ENCODE measurements at regions not wholly inside any gene's neighbourhood (a gene's known extent, or its start where the extent isn't known, plus 50 kb on each side); places are given as distances from the start of the nearest gene placed in this dataset.

DNA sequence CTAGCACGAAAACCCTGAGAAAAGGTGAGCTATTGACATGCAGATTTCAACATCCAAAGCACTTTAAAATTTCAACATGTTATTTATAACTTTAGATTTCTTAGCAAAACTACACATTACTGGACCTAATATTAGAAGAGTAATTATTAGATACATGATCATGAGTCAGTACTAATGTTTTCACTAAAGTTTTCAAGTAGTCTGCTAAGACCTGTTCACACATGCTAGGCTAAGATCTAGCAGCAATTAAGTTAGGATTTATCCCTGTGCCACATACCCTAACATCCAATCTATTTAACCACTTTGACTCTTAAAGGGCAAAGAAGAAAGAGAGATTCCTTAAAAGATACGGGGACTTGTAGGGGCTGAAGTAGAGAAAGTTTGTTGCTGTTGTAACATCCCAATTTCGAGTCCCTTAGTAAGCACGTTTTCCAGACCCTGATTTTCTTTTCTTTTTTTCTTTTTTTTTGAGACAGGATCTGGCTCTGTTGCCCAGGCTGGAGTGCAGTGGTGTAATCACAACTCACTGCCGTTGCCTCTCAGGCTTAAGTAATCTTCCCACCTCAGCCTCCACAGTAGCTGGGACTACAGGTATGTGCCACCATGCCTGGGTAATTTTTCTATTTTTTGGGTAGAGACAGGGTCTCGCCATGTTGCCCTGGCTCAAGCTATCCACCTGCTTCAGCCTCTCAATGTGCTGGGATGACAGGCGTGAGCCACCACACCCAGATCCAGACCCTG lies 102.5 kb upstream of the ATF7IP start:
- ATAC-seq (no peak), DNase-seq (ENCODE audit: low spot score) (no peak)
- intact Hi-C loops (cut with DNase I) = no loop called here

DNA sequence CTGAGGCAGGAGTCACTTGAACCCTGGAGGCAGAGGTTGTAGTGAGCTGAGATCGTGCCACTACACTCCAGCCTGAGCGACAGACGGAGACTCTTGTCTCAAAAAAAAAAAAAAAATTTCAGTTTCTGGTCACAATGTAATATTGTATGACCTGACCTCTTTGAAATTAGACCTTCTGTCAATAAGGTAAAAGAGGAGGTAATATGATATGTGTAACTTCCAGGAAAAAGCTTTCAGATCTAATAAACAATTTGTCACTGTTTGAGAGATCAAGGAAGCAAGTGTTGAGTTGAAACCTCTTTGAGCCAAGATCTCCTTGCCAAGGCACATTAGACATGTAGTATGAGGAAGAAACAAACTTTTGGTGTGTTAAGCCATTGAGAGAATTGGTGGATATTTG lies 101.7 kb upstream of the ATF7IP start:
- intact Hi-C loops (cut with DNase I) = no loop called here
- DNase-seq (ENCODE audit: low spot score) = no peak
- ATAC-seq = no peak

DNA sequence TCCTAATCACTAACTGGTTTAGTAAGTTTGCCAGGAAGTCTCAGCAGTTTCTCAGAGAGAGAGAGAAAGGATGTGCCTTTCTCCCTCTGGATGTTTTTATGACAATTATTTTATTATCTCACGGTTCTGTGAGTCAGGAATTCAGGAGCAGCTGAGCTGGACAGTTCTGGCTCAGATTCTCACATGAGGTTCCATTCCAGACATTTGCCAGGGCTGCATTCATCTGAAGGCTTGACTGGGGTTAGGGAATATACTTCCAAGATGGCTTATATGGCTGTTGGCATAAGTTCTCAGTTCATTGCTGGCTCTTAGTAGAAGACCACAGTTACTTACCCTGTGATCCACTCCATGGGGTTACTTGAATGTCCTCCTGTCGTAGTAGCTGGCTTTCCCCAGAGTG lies 101.2 kb upstream of the ATF7IP start:
- intact Hi-C loops (cut with DNase I) = no loop called here
- no peak for ATAC-seq
- DNase-seq (ENCODE audit: low spot score) = no peak

DNA sequence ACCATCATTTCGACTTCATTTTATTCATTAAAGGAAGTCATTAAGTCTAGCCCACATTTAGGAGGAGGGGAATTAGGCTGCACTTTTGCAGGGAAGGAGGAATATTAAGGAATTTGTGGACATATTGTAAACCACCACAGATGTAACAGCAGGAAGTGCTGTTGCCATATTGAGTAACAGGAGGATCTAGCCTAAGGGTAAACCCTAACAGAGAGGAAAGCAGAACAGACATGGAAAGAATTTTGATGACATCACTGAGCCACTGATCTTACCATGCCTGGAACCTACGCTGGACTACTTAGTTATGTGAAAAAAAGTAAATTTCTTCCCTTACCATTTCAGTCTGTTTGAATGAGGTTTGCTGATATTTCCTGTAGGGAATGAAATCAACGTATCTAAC lies 100.7 kb upstream of the ATF7IP start:
- ATAC-seq = no peak
- intact Hi-C loops (cut with DNase I) = no loop called here
- DNase-seq (ENCODE audit: low spot score) = no peak

DNA sequence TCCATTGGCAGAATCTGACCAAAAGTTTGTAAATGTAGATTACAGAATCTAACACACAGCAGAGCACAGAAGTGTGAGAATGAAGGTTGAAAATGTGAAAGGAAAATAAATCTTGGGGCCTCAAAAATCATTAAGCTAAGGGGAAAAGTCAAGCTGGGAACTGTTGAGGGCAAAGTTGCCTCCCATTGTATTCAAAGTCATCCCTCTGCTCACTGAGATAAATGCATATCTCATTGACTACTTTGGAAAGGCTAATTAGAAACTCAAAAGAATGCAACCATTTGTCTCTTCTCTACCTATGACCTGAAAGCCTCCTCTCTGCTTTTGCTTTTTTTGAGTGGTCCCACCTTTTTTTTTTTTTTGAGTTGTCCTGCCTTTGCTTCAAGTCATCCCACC lies 97.4 kb upstream of the ATF7IP start:
- DNase-seq (ENCODE audit: low spot score) = no peak
- intact Hi-C loops (cut with DNase I) = no loop called here
- no peak for ATAC-seq

DNA sequence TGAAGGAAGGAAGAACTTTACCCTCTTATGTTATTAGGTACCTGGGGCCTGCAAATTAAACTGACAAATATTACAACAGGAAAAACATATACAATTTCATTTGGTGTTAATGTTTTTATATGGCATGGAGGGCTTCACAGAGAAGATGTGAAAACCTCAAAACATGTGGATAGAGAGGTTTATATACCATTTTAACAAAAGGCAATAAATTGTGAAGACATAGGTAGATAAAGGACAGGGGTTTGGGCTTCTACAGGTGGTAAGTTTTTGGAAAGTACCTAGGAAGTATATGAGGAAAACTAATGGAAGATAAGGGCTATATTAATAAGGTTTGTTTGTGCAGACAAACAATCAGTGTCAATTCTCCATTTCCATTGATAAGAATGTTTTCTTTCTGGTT lies 95.1 kb upstream of the ATF7IP start:
- no peak for ATAC-seq
- intact Hi-C loops (cut with DNase I) = no loop called here
- DNase-seq (ENCODE audit: low spot score) = no peak

DNA sequence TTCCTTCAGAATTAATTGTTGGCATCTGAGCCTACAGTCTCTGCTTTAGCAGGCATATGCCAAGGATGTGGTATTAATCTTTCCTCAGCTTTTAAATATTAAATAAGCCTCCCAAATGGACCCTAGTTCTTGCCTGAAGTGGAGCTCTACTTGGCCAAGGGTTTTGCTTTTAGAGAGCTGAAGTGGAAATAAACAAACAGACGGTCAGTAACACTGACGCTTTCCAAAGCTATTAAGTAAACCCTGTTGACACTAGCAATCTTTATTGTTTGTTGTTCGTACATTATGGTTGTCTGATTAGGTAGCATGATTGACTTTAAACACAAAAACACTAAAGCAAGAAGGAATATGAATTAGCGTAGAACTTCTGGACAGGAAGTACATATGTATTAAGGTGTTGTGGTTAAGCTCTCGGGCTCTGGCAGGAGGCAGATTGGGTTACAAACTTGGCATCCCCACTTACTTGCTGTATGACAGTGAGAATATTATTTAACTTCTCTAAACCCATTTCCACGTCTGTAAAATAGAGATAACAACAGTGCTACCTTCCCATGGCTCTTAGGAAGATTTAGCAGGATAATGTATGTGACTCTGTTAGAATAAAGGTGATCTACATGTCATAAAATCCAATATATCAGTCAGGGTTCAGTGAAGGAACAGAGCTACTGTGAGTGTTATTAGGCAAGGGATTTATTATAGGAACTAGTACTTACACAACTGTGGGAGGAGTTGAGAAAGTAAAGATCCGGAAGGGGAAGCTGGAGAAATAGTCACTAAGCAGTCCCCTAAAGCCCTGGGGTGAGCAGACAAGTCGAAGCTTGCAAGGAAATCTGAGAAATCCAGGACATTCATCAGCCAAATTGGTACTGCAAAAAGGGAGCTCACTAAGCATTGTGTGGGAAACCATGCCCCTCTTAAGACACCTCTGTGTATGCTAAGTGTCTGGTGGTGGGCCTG lies 92.2 kb upstream of the ATF7IP start:
- ATAC-seq (peak; percentile 79), DNase-seq (ENCODE audit: low spot score) (no peak)
- intact Hi-C loops (cut with DNase I) = no loop called here

DNA sequence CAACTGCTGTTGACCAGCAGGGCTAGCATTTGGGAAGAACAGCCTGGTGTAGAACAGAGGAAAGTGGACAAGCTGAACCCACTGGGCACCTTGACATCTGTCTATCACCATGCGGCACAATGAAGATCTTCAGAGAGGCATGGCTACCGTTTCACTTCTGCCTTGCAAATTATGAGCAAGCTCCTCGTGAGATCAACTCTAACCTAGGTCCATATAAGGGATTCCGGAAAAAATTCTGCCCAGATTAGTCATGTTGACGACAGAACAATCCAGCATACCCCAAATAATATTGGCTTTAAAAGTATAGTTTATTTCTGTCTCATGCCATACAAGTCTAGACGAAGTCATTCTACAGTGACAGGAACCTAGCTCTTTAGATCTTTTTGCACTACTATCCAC lies 91.6 kb upstream of the ATF7IP start:
- peak; percentile 13 for ATAC-seq
- DNase-seq (ENCODE audit: low spot score) = no peak
- intact Hi-C loops (cut with DNase I) = no loop called here

DNA sequence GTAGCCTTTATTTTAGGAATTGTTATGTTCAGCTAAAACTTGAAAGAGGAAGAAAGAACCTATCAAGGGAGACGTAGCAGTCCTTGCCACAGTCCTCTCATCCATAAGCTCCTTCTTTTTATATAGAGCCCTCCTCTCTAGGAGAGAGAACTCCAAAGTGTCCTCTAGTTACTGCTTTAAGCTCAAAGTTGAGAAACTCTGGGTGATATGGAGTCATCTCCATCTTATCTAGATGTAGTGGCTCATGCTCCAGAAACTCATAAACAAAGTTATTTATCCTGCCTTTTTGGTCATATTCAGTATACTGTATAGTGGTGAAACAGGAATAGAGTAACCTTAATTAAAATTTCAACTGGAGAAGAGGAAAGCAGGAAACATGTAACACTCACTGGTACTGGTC lies 90.4 kb upstream of the ATF7IP start:
- ATAC-seq (no peak), DNase-seq (ENCODE audit: low spot score) (no peak)
- intact Hi-C loops (cut with DNase I) = no loop called here

DNA sequence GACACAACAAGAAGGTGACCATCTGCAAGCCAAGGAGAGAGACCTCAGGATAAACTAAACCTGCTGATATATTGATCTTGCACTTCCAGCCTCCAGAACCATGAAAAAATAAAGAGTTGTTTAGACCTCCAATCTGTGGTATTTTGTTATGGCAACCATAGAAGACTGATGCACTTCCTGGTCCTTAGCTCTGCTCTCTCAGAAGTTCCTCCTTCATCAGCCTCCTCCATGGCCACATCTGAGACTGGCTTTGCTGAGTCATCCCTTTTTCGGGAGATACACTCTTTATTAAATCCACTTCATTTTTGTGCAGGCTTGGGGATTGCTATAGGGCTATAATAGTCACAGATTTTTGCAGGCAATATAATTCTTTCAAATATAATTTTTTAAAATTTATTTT lies 89.6 kb upstream of the ATF7IP start:
- ATAC-seq (no peak), DNase-seq (ENCODE audit: low spot score) (no peak)
- intact Hi-C loops (cut with DNase I) = no loop called here

DNA sequence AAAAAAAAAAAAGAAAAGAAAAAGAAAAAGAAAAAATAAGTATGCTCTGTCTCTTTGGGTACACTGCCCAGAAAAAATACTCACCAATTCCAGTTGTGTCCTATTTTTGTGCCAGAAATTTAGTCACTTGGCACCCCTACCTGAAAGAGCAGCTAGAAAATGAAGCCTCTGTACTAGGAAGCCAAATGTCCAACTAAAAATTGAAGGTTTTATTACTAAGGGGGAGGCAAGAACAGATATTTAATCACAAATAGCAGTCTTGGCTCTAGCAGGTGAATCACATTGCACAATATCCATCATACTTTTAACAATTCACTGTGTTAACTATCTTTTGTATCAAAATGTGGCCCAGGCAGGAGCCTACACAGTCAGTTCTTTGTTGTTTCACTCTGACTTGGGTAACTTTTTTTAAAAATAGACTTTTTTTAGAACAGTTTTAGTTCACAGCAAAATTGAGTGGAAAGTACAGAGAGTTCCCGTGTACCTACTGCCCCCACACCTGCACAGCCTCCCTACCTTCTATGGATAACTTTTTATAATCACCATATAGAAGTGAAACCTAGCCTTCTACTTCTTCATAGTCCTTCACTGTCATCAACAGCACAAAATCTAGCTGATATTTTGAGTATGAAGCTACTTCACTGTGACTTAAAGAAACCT lies 87.1 kb upstream of the ATF7IP start:
- ATAC-seq = no peak

DNA sequence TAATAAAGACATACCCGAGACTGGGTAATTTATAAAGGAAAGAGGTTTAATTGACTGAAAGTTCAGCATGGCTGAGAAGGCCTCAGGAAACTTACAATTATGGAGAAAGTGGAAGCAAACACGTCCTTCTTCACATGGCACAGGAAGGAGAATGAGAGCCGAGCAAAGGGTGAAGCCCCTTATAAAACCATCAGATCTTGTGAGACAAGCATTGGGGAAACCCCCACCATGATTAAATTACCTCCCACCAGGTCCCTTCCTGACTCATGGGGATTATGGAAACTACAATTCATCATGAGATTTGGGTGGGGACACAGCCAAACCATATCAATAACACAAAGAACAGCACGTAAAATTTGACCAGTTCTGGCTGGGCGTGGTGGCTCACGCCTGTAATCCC lies 85.6 kb upstream of the ATF7IP start:
- ATAC-seq (no peak), DNase-seq (ENCODE audit: low spot score) (no peak)
- intact Hi-C loops (cut with DNase I) = no loop called here

More for the DNA sequence above, 87.1 kb upstream of the ATF7IP start:
- no peak for DNase-seq (ENCODE audit: low spot score)
- intact Hi-C loops (cut with DNase I) = no loop called here

DNA sequence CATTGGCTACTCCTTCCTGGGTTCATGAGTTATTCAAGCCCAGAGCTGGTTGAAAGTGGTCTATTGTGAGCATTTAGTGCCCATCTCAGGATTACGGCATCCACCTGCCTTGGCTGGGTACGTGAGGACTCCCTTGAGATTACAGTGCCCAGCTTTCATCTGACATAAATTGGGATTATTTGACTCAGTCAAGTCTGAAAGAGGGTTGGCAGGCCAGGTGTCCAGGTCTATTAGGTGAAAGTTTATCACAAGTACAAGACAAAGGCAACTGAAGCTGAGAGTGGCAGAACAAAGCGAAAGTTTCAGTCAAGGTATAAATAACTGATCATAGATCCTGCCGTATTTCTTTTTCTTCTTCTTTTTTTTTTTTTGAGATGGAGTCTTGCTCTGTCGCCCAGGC lies 84.6 kb upstream of the ATF7IP start:
- DNase-seq (ENCODE audit: low spot score) (no peak), ATAC-seq (no peak)
- intact Hi-C loops (cut with DNase I) = no loop called here

DNA sequence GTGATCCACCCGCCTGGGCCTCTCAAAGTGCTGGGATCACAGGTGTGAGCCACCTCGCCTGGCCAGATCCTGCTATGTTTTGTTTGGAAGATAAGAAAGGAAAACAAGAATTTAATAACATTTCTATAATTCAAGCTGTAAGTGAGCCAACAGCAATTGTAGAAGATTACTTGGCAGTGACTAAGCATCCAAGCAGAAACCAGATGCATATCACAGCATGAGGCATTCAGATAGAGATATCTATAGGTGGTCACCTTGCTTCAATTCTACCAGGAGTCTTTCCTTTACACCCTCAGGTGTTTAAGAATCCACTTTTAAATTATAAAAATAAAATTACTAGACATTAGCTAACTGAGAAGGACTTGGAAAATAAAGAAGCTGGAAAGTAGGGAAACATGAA lies 83.9 kb upstream of the ATF7IP start:
- DNase-seq (ENCODE audit: low spot score) (no peak), ATAC-seq (no peak)
- intact Hi-C loops (cut with DNase I) = no loop called here

DNA sequence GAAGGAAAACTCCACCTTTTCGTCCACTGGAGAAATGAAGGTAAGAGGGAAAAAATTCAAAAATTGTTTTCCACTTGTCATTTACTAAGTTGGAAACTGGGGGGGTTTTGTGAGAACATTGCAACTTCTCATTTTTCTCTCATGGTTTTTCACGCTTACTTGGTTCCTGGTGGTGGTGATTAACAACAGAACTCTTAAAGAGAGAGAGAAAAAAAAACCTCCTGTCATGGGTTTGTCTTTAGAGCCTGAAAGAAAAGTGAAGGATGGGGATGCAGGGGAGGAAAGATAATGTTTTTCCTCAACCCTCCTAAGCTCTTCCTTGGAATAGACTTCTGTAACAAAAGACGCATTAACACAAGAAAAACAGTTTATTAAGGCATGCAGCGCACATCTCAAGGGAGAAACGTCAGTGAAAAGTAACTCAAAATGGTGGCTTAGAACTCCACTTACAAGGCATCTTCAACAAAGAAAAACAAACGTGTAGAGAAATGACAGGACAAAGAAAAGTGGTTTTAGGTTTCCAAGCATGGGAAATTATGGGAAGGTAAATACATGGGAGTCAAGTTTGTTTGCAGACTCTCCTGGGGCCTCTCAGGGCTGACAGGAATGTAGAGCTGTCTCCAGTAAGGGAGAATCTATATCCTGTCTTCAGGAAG lies 81.9 kb upstream of the ATF7IP start:
- ATAC-seq (no peak), DNase-seq (ENCODE audit: low spot score) (no peak)
- intact Hi-C loops (cut with DNase I) = no loop called here

DNA sequence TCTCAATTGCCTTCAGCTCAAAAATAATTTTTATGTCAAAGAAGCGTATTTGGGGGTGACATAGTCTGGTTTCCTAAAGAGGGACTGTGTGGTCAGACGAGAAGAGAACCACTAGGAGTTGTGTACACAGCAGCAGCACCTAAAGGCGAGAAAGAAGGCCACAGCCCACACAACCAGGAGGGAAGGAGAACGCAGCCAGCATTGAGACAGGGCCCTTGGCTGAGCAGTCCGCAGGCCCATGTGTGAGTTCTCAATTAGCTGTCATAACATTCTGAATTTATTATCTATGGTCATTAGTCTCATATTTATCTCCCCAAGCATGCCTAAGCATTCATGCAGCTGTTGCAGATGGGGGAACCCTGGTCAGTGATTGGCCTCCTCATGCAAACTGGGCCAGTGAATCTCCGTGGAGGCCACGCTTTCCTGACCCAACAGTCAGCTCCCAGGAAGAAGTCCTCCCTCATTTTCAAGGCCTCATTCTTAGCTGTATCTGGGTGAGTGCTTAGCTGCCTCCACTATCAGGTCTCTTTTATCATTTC lies 81.2 kb upstream of the ATF7IP start:
- ATAC-seq = no peak
- DNase-seq (ENCODE audit: low spot score) = no peak
- intact Hi-C loops (cut with DNase I) = no loop called here

DNA sequence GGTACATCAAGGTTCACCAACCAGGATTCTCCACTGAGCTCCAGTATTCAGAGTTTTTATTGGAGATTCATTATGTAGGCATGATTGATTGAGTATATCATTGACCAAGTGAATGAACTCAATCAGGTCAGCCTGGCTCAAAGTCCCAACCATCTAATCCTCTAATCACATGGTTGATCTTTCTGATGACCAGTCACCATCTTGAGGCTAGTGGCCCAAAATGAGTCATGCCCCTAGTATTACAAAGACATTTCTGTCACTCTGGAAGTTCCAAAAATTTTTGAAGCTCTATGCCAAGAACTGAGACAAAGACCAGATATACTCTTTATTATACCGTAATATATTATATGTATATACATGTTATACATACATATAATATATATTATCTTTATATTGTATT lies 75.9 kb upstream of the ATF7IP start:
- no peak for ATAC-seq
- intact Hi-C loops (cut with DNase I) = no loop called here
- no peak for DNase-seq (ENCODE audit: low spot score)

DNA sequence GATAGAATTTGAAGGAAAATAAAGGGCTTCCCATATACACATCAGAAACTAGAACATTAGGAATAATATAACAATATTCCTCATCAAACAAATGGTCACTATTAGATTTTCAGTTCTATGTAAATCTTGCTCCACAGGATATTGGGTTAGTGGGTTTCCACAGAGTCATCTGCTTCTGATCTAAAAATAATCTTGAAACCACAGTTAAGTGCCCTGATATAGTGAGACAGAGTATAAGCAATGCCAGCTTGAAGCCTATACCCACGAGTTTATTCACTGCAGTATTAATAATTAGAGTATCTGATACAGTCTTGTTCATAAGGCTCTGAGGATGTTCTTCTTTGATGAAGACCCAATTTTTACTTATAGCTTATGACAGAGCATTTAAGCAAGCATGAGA lies 74.5 kb upstream of the ATF7IP start:
- DNase-seq (ENCODE audit: low spot score) (no peak), ATAC-seq (no peak)
- intact Hi-C loops (cut with DNase I) = no loop called here

DNA sequence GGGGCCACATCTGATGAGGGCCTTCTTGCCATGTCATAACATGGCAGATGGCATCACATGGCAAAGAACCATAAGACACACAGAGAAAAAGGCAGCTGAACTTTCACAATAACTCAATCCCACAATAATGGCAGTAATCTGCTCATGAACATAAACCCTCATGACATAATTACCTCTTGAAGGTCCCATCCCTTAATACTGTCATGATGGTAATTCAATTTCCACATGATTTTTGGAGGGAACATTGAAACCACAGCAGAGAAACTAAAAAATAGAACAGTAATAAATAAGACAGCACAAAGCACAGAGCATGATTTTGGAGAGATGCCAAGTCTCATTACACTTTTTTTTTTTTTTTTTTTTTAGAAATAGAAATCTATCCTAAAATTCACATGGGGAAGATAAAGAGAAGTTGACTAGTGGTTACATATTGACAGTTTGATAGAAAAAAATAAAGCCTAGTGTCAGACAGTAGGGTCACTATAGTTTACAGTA lies 61.8 kb upstream of the ATF7IP start:
- DNase-seq (ENCODE audit: low spot score) (no peak), ATAC-seq (no peak)
- intact Hi-C loops (cut with DNase I) = no loop called here

All from sciatic nerve (tissue), 2 donors.